Limb (tissue), 2 donors: ENCODE measurements at regions not wholly inside any gene's neighbourhood (a gene's known extent, or its start where the extent isn't known, plus 50 kb on each side); places are given as distances from the start of the nearest gene placed in this dataset.
"Not testable (repeated sequence)": the region's sequence is repeated elsewhere in the genome, so short reads cannot be mapped to it uniquely, and the experiment has no call there.

Experiments used
- DNase-seq, 2 donors: peaks; one replicate each; pipeline ENCODE4 v3.0.0-alpha.2; 2016; ENCODE audit errors: extremely low spot score in 2 of 2

DNA sequence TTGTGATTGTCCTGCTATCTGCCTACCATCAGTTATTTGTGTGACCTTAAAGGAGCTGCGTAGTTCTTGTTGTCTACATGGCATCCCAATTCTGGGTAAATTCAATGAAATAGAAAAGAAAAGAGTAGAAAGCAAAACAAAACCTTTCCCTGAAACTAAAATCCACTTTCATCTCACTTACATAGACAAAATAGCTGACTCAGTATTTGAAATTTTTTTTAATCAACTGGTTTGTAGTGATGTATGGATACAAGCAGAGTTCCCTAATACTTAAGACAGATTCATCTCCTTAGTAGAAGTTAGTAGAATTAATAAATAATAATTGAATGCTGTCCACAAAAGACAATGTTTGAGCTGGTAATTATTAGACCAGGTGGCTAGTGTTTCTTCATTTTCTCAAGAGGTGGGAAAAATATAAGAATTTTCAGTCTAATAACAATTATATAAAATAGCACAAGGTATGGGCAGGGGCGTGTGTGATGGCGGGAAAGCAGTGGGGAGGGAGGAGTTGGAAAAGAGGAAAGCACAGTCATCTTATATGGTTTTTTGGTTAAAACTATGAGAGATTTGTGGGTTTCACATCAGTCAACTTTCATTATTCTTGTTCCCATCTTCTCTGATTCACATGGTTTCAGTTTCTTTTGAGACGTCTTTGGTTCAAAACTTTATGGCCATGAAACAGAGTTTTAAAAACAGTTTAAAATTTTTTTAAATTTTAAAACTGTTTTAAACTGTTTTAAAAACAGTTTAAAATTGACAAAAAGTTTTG is 275.2 kb downstream of the SPRY1 start:
- DNase-seq: no peak

DNA sequence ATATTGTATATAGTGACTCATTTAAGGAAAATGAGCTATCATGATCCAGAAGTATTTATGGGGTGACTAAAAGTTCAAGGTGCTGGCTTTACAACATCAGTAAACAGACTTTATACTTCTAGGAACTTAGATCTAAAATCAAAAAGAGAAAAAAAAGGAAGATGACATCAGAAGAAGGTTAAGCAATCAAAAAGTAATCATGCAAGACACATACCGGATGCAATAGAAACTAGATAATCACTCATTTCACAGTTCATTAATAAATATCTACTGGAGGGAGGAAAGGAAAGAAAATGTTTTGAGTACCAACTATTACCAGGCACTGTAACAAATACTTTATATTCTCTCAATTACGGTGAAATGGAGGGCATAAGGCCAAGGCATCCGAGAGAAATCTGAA is 276.4 kb downstream of the SPRY1 start:
- DNase-seq: no peak

DNA sequence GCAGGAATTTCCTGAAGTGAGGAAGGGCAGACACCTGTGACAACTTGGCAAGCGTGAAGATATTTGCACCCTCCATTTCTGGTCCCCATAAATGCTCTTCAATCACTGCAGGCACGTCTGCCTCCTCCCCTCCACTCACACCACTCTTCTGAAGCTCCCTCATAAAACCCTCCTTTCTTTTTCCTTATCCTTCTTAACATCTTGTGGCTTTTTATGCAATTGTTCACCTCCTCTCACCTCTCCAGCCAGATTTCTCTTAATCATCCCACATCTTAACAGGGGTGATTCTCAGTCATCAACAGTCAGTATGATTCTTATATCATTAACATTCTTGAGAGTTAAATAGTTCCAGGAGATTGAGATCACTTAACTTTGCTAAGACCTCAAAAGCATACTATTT is 277.4 kb downstream of the SPRY1 start:
- DNase-seq: no peak

DNA sequence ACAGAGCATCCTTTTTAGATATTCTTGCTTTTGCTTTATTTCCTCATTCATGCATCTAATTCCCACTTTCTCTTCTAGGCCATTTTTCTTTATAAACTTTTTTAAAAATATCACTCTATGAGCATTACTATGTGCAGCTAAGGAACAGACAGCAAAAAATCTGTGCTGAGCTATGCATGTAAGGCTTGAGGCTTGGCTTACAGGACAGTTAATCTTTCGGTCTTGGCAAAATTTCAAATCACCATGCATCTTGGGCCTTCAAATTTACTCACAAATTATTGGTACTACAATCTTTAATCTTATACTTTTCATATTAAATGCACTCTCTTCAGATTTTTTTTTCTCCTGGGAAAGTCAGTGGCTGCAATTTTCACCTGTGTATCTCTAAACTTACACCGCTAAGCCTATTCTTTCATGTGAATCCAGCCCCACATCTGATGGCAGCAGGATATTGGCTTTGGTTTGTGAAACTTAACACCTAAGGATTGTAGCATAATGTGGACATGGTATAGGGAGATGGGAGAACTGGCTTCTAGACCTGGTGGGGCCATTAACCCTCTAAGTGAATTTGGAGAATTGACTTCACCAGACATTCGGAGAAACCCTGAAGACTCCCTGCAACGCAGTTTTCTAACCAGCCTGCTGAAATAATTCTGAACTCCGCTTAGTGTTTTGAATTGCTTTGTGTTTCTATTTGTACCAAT is 278.3 kb downstream of the SPRY1 start:
- no peak for DNase-seq

DNA sequence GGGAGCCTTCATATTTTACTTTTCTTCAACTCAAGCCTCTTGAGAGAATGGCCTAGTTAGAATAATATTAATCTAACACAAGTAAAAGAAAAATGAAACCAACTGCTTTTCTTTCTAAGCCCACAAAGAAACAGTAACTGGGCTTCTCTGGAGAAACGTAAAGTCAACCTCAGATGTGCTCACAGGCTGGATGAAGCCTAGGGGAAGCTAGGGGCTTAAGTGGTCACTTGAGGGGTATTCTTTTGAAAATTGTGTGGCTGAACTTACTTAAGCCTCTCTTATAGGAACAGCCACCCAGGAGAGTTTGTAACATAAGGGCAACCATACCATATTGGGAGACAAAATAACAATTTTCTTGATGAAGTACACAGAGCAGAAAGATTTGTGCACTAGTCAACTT is 279.0 kb downstream of the SPRY1 start:
- no peak for DNase-seq

DNA sequence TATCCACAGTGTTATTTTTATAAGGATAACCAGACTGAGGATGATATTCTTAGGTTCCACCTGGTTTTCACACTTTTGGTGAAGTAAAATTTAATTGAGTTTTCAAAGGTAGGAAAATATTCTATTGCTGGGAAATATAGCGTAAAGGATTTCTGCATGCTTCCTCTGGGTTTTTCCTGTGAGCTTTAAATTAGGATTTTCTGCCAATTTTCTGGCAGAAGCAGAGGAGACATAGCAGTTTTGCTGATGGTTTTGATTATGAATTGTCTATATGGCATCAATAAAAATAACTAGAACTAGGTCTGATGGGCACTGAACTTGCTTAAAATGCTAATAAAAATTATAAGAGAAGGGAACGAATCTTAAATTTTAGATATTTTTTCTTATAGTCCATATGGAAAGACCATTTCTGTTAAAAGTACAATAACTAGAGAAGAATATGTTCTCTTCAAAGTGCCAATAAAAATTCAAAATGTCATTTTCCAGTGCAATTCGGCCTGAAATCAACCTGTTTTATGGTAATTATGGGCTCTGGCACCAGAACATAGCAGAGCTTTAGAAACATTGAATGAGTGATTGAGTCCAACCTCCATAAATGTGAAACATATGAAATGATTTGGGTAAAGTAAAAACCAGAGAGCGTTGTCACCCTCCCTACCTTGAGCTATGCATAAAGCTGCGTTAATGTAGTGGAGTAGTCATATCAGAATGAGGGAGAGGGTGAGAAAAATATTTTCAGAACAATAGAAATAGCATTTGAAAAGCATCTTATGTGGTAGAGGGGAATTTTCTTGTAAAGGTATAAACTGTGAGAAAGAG is 279.7 kb downstream of the SPRY1 start:
- peak in 1 of 2 donors; percentile 51 for DNase-seq

DNA sequence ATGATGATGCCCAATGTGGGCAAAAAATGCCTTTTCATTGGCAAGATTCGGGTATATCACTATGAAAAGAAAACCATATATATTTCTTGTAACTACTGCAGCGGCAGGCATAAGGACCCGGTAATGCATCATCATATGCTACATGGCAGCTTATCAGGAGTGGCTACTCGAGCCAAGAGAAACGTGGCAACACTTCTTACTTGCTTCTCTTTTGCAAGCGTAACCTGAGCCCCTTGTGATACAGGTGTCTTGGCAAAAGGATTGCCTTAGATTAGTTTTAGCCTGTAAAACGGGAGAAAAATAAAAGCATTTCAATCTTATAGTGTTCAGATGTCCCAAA is 280.3 kb downstream of the SPRY1 start:
- peak in 1 of 2 donors; percentile 68 for DNase-seq

DNA sequence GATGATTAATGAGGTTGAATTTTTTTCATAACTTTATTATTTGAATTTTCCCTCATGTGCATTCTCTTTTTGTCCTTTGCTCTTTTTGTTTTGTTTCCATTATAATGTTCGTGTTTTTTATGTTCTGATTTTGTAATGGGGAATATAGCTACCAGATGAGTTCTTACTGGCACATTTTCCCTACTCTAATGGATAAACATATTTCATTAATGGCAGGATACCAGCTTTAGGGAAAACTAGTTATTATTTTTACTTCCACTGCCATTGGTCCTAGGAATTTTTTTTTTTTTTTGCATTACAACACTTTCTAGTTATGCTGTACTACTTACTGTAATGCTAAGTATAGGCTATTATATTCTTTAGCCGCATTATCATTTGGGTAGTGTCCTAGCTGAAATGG is 286.3 kb downstream of the SPRY1 start:
- no peak for DNase-seq

DNA sequence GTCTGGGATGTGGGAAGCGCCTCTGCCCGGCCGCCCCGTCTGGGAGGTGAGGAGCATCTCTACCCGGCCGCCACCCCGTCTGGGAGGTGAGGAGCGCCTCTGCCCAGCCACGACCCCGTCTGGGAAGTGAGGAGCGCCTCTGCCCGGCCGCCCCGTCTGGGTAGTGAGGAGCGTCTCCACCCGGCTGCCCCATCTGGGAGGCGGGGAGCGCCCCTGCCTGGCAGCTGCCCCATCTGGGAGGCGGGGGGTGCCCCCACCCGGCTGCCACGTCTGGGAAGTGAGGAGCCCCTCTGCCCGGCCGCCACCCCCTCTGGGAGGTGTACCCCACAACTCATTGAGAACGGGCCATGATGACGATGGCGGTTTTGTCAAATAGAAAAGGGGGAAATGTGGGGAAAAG is 288.3 kb downstream of the SPRY1 start:
- DNase-seq: not testable (repeated sequence)

DNA sequence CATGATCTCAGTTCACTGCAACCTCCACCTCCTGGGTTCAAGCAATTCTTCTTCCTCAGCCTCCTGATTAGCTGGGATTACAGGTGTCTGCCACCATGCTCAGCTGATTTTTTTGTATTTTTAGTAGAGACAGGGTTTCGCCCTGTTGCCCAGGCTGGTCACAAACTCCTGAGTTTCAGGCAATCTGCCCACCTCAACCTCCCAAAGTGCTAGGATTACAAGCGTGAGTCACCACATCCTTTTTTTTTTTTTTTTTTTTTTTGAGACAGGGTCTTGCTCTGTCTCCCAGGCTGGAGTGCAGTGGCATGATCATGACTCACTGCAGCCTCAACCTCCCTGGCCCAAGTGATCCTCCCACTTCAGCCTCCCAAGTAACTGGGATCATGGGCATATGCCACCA is 298.9 kb downstream of the SPRY1 start:
- not testable (repeated sequence) for DNase-seq

DNA sequence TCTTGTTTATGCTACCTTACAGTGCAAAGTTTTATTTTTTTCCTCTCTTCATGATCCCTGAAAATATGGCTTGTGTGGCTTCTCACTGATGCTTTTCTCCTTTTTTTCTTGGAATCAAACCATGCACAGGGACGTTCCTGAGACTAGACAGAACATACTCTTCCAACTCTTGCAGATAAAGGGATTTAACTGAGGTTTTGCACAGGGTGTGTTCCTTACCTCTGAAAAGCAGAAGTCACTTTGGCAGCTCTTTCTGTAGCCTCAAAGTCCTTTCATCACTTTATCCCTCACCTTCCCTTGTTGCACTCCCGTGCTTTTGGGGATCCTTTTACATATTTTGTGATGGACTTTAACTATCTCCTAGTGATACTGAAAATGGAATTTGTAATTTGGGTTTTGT is 300.1 kb downstream of the SPRY1 start:
- DNase-seq: no peak

DNA sequence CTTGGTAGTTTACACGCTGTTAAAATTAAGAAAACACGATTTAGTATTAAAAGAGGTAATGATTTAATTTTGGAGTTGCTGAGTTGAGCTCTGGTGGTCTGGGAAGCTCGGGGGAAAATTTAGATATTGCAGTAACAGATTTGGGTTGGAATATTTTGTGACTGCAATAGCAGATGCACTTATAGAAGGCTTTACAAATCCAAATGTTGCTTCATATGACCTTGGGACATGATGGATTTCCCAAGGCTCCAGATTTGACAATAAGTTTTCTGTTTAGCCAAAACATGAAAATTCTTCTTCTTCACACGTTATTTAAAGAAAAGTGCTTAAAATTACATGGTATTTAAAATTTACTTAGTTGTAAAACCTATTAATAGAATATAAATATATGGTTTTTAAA is 302.0 kb downstream of the SPRY1 start:
- no peak for DNase-seq

DNA sequence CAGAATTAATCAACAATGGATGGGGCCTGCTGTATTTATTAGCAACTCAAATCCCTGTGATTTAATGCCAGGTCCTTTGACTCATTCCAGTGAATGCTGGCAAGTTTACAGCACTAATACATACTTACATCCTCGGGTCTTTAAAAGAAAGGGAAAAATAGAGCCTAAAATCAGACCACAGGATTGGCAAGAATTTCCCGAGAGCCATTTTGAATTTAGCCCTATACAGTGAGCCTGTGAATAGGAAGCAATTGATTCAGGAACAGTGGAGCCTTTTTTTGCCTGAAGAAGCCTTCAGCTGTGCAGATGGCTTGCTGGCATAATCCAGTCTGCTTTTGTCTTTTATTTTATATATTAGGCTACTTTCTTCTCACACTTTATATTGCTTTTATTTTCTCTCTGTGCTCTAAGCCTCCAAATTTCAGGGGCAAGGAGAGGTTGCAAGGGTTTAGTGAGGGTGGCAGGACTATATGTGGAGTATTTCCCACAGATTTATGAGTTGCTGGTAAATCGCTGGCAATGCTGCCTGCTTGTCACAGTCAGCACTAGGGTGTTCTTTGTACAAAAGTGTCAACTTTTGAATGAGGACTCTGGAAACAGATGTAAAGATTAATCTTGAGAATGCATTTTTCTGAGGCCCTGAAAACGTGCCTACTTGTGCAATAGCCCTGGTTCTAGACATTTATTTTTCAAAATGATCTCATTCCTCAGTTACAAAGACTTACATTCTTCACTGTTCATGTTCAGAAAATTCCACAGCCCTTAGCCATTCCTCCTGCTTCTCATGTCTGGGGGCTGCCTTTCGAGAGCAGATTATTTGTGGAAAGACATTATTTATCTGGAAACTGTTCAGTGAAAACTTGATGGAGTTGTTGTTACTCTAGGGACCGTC is 303.5 kb downstream of the SPRY1 start:
- DNase-seq: peak; percentile 46 to 73

DNA sequence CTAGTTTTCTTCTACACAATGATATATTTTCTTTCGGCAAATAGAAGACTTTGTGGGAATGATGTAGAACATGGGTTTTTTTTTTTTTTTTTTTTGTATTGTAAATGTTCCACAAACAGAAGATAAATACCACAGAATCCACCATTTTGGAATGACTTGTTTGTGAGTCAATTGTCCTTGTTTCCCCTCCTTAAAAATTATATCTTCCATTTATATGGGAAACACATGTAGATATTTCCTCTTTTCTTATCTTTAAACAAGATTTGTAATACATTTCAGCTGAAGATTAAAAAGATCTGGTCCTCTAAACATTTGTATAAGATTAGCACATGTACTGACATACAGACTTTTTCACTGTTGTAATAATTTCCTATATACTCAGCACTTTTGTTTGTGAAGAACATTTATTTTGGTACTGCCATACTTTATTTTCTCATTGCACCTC is 304.6 kb downstream of the SPRY1 start:
- DNase-seq: no peak

DNA sequence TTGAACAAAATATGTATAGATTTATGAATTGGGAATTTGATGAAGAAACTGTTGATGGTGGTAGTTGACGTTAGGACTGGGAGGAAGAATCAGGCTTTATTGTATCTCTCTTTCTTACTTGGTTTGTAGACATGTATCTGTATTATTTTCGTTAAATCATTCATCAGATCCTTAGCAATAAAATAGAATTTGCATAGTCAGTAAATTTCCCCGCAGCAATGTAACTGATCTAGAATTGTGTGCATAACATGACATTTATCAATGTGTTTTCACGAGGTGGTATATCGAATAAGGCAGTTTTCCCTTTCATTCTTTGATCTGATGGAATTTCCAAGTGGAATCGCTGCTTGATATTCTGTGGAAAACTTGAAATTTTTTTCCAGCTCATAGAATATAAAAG is 308.8 kb downstream of the SPRY1 start:
- no peak for DNase-seq

DNA sequence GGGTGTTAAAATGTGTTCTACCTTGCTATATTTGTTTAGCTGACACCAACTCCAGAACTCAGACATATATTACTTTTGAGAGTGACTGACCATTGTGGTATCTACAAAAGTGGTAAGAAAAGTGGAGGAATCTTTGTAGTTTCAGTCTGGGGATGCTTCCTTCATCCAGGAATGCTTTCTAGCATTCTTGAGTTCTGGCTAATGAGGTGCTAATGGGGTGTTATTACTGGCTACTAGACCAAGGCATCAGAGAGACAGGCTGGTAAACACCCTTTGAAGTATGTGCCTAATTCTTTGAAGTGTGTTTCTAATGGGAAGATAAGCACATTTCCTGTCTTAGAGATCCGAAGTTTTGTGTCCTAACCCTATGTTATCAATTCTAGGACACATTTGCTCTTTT is 310.4 kb downstream of the SPRY1 start:
- no peak for DNase-seq

DNA sequence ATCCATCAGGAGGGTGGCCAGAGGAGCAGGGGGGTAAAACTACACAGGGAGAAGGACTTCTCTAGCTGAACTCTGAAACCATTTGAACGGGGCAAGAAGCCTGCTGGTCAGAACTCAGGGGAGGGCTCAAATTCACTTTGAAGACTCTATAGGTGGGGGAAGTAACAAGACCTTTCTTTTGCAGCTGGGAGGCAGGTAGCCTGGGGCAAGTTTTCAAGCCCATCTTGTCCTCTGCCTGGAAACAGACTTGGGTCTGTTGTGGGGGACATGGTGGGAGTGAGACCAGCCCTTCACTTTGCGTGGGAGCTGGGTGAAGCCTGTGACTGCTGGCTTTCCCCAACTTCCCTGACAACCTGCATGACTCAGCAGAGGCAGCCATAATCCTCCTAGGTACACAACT is 312.3 kb downstream of the SPRY1 start:
- no peak for DNase-seq

DNA sequence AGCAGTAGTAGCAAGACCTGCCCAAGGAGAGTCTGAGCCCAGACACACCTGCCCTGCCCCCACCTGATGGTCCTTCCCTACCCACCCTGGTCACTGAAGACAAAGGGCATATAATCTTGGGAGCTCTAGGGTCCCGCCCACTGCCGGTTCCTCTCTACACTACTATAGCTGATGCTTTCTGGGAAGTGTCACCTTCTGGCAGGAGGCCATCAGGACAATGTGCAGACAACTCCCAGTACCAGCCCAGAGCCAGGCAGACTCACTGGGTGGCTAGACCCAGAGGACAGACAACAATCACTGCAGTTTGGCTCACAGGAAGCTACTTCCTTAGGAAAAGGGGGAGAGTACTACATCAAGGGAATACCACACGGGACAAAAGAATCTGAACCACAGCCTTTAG is 312.7 kb downstream of the SPRY1 start:
- no peak for DNase-seq

DNA sequence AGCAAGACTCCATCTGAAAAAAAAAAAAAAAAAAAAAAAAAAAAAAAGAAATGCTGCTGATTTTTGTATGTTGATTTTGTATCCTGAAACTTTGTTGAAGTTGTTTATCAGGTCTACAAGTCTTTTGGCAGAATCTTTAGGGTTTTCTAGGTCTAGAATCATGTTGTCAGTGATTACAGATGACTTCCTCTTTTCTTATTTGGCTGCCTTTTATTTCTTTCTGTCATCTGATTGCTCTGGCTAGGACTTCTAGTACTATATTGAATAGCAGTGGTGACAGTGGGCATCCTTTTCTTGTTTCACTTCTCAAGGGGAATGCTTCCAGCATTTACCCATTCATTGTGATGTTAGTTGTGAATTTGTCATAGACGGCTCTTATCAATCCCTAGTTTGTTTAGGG is 334.4 kb downstream of the SPRY1 start:
- no peak for DNase-seq

DNA sequence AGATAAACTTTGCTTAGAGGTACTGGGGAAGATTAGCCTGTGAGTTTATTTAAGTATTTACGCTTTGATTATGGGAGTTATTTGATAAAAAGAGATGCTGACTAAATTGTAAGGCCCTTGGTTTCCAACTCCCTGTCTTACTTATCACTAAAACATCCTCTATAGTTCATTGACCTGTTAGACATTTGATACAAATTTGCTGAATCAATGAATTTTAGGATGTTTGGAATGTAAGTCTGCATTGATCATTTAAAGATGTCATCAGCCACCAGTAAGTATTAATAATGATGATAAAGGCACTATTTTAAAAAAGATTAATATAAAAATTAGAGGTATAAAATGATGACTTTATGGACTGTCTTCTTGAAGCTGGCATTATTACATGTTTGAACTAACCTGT is 340.6 kb downstream of the SPRY1 start:
- DNase-seq: no peak

DNA sequence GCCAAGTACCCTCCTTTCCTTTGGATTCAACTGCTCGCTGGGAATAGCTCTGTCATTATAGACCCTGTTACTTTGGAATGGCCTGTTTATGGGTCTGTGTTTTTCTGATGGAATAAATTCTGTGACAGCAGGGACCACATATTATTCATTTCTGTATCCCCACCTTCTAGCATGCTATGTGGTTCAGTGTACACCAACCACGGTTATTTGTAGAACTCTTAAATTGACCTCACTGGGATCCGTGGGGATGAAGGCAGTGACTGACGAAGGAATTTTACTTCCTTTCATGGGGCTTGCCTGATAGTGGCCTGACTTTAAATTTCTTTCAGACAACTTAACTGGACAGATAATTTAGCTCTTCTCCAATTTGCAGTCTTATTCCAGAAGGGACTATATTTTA is 343.2 kb downstream of the SPRY1 start:
- no peak for DNase-seq
